Prostate gland (tissue), 2 donors: ENCODE measurements at regions not wholly inside any gene's neighbourhood (a gene's known extent, or its start where the extent isn't known, plus 50 kb on each side); places are given as distances from the start of the nearest gene placed in this dataset.

Source experiments
- CTCF ChIP-seq, 4 experiments: fragments of 200-600 bp in 2 of 4; fragments of 450-650 bp in 2 of 4; sonication (generic) in 2 of 4; IDR thresholded peaks; 1 replicate in 3 of 4; 2 replicates in 1 of 4; pipeline ENCODE4 v1.5.1; 2016 to 2019; ENCODE audit warnings: antibody characterized with exemption in 4 of 4, mild to moderate bottlenecking in 2 of 4, moderate library complexity in 2 of 4
- POLR2A ChIP-seq: fragments of 450-650 bp; IDR thresholded peaks from one replicate; pipeline ENCODE4 v1.6.1; 2016; ENCODE audit warnings: antibody characterized with exemption, mild to moderate bottlenecking

DNA sequence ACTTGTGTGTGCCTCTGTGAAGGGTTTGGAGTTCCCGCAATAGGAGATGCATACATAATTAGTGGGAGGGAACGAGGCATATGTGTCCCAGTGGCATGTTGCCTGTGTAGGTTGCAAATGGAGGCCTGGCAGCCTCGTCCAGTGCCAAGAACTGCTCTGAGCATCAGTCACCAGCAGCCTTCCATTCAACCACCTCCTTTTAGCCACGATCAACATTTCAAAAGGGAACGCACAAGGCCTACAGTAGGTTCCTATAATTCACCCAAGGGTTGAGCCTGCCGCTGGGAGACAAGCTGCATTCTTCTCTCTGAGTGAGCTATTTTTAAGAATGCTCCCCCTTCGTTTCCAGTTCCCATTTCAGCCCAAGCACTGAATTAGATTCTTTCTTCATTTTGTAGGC is 78.8 kb upstream of the CTNNB1 start:
- TF ChIP-seq POLR2A (no peak), CTCF (IDR thresholded peaks at IDR 0.05) (no peak)
